Stimulated activated naive CD8-positive, alpha-beta T cell treated with anti-CD3 and anti-CD28 coated beads, Interleukin-15, amount 100 ng/mL, for 72 hours (primary cell): ENCODE measurements at regions not wholly inside any gene's neighbourhood (a gene's known extent, or its start where the extent isn't known, plus 50 kb on each side); places are given as distances from the start of the nearest gene placed in this dataset.

Experiments used
- ATAC-seq: fragments of 150-1000 bp; cut with Tn5 transposase; 2 replicates; pipeline ENCODE4 v1.10.0; 2021; ENCODE audit warnings: mild to moderate bottlenecking, moderate library complexity
- DNase-seq, 2 donors: peaks; one replicate each; pipeline ENCODE4 v3.0.0; 2021 to 2022
- H3K27ac Mint-ChIP-seq, 2 donors: one replicate each; pipeline ENCODE4 v1.8.0; 2022; ENCODE audit warnings: mild to moderate bottlenecking in 2 of 2, mixed read lengths in 2 of 2, moderate library complexity in 2 of 2
- H3K27me3 Mint-ChIP-seq: one replicate; pipeline ENCODE4 v1.8.0; 2022; ENCODE audit warnings: mixed read lengths
- H3K4me1 Mint-ChIP-seq: one replicate; pipeline ENCODE4 v1.8.0; 2022; ENCODE audit warnings: mild to moderate bottlenecking, mixed read lengths
- H3K4me3 Mint-ChIP-seq, 2 donors: one replicate each; pipeline ENCODE4 v1.8.0; 2022; ENCODE audit warnings: mild to moderate bottlenecking in 2 of 2, mixed read lengths in 2 of 2, moderate library complexity in 1 of 2
- H3K9me3 Mint-ChIP-seq, 2 donors: one replicate each; pipeline ENCODE4 v1.8.0; 2022; ENCODE audit warnings: mixed read lengths in 2 of 2

DNA sequence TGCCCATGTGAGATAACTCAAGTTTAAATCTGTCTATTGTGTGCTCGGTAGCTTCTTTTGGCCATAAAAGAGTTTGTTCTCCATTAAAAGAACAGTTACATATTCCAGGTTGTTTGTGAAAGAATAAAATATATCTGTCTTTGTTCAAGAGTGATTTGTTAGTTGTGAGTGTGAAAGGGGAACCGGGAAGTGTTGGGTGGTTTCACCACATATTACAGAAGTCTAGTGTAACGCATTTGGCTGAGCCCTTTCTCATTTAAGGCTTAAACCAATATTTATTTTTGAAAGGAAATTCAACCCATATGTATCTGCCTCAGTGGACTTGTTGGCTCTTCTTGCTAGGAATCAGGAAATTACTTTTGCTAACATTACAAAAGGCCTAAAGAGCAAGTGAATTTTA is 54.1 kb upstream of the DMRTA1 start:
- no peak for ATAC-seq
- DNase-seq = no peak
- Mint-ChIP-seq H3K27ac (no peak overlapping the region), H3K27me3 (no peaks in the 10 kb centered on the region), H3K4me3 (no peak overlapping the region), H3K9me3 (peaks cover 5 to 10% of the 10 kb centered on the region in 2 donors), H3K4me1 (no peaks in the 10 kb centered on the region)

DNA sequence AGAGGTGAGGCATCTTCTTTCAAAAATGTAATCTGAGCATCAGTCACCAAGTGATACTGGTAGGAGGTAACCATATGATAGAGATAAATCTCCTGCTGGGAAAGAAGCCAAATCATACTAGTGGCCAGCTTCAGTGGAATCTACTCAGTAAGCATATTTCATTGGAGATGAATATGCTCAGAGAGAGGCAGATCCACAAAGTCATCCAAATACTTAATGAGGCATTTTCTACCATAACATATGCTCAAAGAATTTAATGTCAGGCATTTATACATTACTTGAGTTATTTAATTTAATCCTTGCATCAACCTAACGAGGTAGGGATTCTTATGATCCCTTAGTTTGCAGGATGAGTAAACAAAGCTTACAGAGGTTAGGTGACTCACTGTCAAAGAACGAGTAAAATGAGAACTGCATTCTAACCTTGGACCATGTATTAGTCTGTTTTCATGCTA is 50.9 kb upstream of the DMRTA1 start:
- no peaks in the 10 kb centered on the region for H3K27me3 Mint-ChIP-seq
- no peak overlapping the region for H3K4me3 Mint-ChIP-seq
- peaks cover 5 to 10% of the 10 kb centered on the region in 2 donors for H3K9me3 Mint-ChIP-seq
- DNase-seq (no peak), ATAC-seq (no peak)
- no peak overlapping the region for H3K27ac Mint-ChIP-seq
- H3K4me1 Mint-ChIP-seq = no peaks in the 10 kb centered on the region
